ENCODE measurements at regions not wholly inside any gene's neighbourhood (a gene's known extent, or its start where the extent isn't known, plus 50 kb on each side); places are given as distances from the start of the nearest gene placed in this dataset.

DNA sequence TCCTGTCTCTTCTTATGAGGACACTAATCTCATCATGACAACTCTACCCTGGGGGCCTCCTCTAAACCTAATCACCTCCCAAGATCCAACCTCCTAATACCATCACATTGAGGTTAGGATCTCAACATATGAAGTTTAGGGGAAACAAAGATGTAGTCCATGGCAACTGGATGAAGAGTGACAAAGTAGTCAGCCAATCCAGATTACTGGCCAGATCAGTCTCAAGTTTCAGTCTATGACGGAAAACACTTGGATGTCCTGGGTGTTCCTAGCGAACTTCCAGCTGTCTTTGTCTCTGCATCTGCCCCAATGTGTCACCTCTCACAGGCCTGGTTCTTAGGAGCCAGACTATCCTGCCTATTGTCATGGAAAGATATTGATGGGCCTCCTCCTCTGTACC is 630.8 kb downstream of the AACS start:
- TF ChIP-seq POLR2AphosphoS5 (IDR thresholded peaks at IDR 0.05): no peak
- TF ChIP-seq, protein P1, sequence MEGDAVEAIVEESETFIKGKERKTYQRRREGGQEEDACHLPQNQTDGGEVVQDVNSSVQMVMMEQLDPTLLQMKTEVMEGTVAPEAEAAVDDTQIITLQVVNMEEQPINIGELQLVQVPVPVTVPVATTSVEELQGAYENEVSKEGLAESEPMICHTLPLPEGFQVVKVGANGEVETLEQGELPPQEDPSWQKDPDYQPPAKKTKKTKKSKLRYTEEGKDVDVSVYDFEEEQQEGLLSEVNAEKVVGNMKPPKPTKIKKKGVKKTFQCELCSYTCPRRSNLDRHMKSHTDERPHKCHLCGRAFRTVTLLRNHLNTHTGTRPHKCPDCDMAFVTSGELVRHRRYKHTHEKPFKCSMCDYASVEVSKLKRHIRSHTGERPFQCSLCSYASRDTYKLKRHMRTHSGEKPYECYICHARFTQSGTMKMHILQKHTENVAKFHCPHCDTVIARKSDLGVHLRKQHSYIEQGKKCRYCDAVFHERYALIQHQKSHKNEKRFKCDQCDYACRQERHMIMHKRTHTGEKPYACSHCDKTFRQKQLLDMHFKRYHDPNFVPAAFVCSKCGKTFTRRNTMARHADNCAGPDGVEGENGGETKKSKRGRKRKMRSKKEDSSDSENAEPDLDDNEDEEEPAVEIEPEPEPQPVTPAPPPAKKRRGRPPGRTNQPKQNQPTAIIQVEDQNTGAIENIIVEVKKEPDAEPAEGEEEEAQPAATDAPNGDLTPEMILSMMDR (IDR thresholded peaks at IDR 0.05 in 8 of 11, conservative IDR thresholded peaks at IDR 0.05 in 3 of 11): no peak
